GM21723 (cell line): ENCODE measurements at regions not wholly inside any gene's neighbourhood (a gene's known extent, or its start where the extent isn't known, plus 50 kb on each side); places are given as distances from the start of the nearest gene placed in this dataset.

Experiments used
- ATAC-seq: cut with Tn5 transposase; IDR thresholded peaks from one replicate; pipeline ENCODE4 v1.9.1; 2021; ENCODE audit warnings: mild to moderate bottlenecking, moderate library complexity; ENCODE audit not compliant: unreplicated experiment

- ATAC-seq = no peak
Measured at GRCh38 chr12:46131732-46132469, 136.9 kb downstream of the SLC38A1 start.

DNA sequence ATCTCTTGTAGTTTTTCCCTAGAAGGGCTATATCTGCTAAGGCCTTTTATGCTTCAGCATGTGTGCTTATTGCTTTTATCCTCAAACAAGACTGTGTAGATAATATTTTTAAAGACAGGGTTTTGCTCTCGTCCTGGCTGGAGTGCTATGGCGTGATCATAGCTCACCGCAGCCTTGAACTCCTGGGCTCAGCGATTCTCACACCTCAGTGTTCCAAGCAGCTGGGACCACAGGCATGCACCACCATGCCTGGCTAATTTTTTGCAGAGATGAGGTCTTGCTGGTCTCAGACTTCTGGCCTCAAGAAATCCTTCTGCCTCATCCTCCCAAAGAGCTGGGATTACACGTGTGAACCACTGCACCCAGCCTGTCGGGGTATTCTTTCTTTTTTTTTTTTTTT lies 137.3 kb upstream of the SCAF11 start:
- ATAC-seq = no peak

DNA sequence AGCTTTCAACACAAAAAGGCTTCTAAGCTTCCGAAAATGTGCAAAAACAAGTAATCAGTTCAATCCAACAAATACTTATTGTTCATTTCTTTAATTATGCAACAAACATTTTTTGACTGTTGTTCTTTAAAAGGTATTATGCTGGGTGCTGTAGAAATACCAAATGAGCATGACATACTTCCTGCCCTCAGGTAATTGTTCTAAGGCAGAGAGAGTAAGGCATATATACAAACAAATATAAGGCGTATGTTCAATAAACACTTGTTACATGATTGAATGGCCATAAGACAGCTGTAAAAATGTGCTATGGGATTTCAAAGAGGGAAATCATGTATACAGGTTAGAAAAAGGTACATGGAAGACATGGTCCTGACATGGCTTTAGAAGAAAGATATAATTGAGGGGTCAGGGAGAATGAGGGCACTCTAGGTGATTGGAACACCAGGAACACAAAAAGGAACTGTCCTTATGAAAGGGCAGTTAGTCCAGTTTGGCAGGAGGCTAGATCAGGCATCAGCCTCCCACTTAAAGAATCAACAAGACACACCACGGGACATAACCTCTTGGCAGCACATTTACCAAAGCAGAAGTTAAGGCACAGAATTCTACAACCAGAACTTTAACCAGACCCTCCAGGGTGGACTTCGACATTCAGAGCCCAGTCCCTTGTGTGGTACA lies 135.8 kb upstream of the SCAF11 start:
- ATAC-seq = no peak

GRCh38 chr12:46124848-46125619 lies 134.7 kb upstream of the SCAF11 start:
- peak; percentile 89 for ATAC-seq

DNA sequence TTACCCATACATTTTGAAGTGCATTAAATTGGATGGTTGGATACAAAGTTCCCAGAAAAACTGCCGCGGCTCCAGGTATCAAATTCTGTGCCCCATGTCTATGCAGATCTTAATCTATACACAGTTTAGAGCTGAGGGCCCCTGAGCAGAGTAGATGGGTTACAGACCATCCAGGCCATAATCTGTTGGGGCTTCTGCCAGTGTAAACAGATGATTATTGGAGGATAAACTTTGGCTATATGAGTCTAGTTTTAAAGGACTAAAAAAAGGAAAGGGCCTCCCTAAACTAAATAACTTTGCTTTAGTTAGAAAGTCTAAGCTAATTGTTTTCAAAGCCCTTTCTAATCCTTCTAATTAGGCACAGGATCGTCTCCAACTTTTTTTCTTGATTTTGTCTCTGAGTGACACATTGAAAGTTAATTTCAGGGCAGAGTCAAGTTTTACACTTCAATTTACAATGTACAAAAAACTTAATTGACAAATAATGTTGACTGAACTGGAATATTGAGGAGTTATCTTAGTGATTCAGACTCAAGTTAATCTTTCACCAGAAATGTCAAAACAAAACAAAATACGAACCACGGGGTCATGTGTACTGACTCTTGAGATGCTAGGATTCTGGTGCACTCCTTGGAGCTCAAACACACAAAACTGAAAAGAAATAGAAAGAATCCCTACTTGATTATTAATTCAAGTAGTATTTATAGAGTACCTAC lies 133.9 kb upstream of the SCAF11 start:
- no peak for ATAC-seq

- ATAC-seq = no peak
Measured at GRCh38 chr12:46112364-46112763, 122.0 kb upstream of the SCAF11 start.

DNA sequence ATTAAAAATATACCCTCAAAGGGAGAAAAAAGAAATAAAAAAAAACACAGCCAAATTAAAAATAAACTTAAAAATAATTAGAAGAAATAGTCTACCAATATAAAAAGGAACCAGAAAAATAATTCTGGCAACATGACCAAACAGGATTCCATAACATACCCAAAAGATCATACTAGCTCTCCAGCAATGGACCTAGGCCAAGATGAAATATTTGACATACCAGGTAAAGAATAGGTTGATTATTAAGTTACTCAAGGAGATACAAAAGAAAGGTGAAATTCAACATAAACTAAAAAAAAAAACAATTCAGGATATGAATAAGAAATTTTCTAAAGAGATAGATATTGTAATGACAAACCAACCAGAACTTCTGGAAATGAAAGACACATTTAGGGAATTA lies 121.3 kb upstream of the SCAF11 start:
- ATAC-seq = no peak

DNA sequence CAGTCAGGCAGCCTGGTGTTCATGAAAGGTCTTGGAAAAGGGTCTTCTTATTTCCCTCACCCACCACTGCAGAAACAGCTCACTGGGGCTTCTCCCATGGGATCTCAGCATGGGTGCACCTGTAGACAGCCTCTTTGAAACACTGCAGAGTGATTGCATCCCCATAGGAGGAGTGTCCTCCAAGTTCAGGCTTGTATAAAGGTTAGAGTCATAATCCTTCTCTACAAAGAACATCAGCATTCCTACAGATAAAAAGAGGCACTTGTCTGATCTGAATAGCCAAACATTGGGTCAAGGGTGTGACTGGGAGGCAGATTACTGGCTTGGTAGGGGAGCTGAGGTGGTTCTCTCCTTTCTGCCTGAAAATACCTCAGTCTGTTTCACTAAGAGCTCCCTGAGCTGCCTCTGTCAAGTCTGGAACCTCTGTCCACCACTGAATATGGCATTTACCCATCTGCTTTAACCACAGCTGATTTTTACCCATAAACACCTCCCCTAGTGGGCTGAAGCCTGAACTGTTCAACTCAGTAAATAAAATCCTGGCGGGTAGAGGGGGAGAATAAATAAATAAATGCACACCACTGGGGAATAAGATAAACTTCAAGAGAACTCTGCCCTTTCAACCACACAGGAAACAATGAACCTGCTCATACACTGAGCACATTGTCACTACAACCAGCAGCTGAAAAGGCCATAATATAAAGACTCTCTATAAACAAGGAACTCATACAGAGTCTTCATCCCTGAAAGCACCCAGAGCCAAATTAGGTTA lies 120.7 kb upstream of the SCAF11 start:
- no peak for ATAC-seq

DNA sequence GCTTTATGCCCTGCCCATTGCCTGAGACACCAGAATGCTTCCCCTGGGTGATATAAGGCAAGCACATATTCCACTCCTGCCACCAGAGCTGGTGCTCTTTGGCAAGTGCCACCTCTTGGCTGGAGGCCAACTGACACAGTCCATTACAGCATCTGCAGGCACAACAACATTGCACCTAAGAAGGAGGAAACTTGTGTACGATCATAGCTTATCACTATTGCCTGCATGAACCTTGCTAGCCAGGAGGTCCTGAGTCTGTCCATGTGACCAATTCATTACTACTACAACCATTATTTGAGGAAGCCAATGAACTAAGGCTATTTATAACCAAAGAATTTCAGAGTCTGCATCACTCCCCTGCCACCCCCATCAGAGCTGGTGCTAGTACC lies 119.8 kb upstream of the SCAF11 start:
- ATAC-seq = no peak

DNA sequence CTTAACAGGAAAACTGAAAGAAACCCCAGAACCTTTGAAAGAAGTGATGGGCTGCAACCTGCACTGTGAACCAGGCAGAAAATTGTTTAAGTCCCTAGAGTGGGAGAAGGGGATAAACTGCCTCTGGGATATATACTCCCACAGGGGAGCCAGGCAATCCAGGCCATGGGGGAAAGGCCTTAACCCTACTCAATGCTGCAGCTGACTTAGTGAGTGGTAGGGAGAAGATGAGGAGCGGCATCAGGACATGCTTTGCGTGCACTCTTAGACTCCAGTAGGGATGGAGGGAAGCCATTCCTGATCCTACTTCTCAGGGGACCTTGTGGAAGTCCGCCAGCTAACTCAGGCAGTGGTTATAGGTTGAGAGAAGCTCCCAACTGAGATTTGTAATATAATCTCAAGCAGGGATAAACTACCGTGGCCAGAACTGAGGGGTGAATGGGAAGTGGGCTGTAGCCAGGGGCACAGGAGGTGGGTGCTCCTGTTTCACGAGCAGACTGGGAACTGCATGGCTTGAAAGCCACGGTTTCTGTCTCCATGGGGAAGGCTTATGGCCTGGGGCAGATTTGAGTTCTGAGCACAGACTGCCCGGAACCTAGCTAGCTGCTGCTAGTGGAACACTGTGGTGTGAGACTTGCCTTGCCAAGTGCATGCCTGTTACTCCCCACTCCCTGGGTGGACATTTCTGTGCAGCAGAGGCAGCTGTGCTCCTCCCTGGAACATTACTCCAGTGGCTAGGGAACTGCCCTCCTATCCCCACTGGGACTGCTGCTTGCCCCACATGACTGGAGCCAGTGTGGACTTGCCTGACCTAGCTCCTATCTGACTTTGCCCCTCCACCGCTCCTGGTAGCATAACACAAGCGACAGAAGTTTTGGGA lies 119.2 kb upstream of the SCAF11 start:
- no peak for ATAC-seq

- ATAC-seq = peak; percentile 95
Measured at GRCh38 chr12:46108721-46109120, 118.3 kb upstream of the SCAF11 start.

DNA sequence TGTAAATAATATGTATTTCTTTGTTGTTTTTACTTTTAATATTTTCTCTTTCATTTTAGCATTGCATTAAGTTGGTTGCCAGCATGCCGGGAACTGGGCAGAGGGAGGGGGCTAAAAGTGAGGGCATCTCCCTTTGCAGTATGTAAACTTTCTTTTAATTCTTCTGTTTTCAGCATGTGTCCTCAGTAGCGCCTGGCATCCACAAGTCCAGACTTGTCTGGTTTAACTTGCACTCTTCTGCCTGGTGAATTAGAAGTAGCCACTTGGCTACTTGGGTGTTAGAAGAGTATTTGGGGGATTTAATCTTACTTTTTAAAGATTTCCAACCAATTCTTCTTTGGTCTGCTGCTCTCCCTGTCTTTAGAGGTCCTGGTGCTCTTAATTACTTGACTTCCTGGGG lies 117.2 kb upstream of the SCAF11 start:
- ATAC-seq = no peak

- no peak for ATAC-seq
Measured at GRCh38 chr12:46105735-46106134, 115.4 kb upstream of the SCAF11 start.

DNA sequence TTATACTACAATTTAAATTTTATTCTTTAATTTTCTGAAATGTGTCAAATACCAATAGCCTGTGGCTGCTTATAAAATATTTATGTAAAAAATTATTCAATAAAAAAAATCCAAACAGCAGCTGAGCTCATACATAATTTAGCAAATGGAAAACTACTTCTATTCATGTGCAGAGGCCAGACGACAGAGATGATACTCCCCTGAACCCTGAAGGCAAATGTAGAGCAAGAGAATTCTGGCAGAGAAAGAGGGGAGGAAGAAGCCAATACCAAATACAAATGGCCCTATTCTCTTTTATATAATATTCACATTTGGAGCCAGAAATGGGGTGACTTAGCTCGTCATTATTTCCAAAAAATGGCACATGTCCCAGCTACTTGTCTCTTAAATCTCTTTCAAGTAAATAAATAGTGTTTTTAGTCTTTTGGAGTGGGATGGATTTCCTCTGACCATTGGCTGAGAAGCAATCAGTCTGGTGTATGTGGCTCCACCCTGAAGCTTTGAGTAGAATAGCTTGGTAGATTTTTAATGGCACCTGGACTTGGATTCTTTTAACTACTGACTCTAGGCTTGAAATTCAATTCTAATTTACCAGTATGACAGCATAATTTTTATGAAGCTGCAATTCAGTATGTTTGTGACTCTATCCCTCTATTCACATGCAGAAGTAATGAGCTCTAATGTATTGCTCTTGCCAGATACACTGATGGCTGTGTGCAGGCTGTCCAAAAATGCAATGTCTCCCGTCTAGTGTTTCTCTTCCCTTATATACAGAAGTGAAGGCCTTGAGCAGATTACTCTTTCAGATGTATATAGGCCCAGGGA lies 113.4 kb upstream of the SCAF11 start:
- ATAC-seq = no peak

GRCh38 chr12:46101485-46101869 lies 111.1 kb upstream of the SCAF11 start:
- no peak for ATAC-seq

GRCh38 chr12:46100551-46101484 lies 110.4 kb upstream of the SCAF11 start:
- no peak for ATAC-seq

- ATAC-seq = no peak
Measured at GRCh38 chr12:46089414-46090162, 99.2 kb upstream of the SCAF11 start.
